ENCODE measurements at regions not wholly inside any gene's neighbourhood (a gene's known extent, or its start where the extent isn't known, plus 50 kb on each side); places are given as distances from the start of the nearest gene placed in this dataset.

- Mint-ChIP-seq H3K27ac (no peak overlapping the region), H3K4me3 (no peak overlapping the region), H3K27me3 (ENCODE audit: low read depth in 3 of 3) (peaks cover 0 to 2% (median 0%) of the 10 kb centered on the region in 3 donors), H3K36me3 (peaks cover 0 to 10% (median 9%) of the 10 kb centered on the region in 3 donors), H3K4me1 (no peaks in the 10 kb centered on the region), H3K9me3 (peaks cover 2 to 9% (median 3%) of the 10 kb centered on the region in 6 donors)
- DNase-seq = no peak
Measured at GRCh38 chr2:62375113-62375420, 130.9 kb downstream of the TMEM17 start.

GRCh38 chr2:62374301-62375112 is 131.5 kb downstream of the TMEM17 start:
- H3K27ac Mint-ChIP-seq = no peak overlapping the region
- no peak overlapping the region for H3K4me3 Mint-ChIP-seq
- H3K36me3 Mint-ChIP-seq = peaks cover 0 to 10% (median 9%) of the 10 kb centered on the region in 3 donors
- peaks cover 0 to 2% (median 0%) of the 10 kb centered on the region in 3 donors for H3K27me3 Mint-ChIP-seq (ENCODE audit: low read depth in 3 of 3)
- H3K4me1 Mint-ChIP-seq = no peaks in the 10 kb centered on the region
- peaks cover 2 to 9% (median 3%) of the 10 kb centered on the region in 6 donors for H3K9me3 Mint-ChIP-seq
- no peak for DNase-seq

GRCh38 chr2:62372824-62373223 is 133.2 kb downstream of the TMEM17 start:
- Mint-ChIP-seq H3K36me3 (peaks cover 0 to 10% (median 9%) of the 10 kb centered on the region in 3 donors), H3K9me3 (peaks cover 2 to 9% (median 3%) of the 10 kb centered on the region in 6 donors), H3K4me3 (no peak overlapping the region), H3K4me1 (no peaks in the 10 kb centered on the region), H3K27ac (no peak overlapping the region), H3K27me3 (ENCODE audit: low read depth in 3 of 3) (peaks cover 0 to 2% (median 0%) of the 10 kb centered on the region in 3 donors)
- DNase-seq = no peak

- Mint-ChIP-seq H3K4me1 (peaks cover 0 to 1% of the 10 kb centered on the region in 2 donors), H3K4me3 (no peak overlapping the region), H3K9me3 (peaks cover 2 to 9% (median 3%) of the 10 kb centered on the region in 6 donors), H3K36me3 (peaks cover 0 to 10% (median 9%) of the 10 kb centered on the region in 3 donors), H3K27me3 (ENCODE audit: low read depth in 3 of 3) (peaks cover 0 to 2% (median 0%) of the 10 kb centered on the region in 3 donors), H3K27ac (no peak overlapping the region)
- DNase-seq = no peak
Measured at GRCh38 chr2:62370321-62371250, 135.4 kb downstream of the TMEM17 start.

- H3K27ac Mint-ChIP-seq = no peak overlapping the region
- H3K4me1 Mint-ChIP-seq = peaks cover 0 to 1% of the 10 kb centered on the region in 2 donors
- peaks cover 0 to 10% (median 9%) of the 10 kb centered on the region in 3 donors for H3K36me3 Mint-ChIP-seq
- no peak overlapping the region for H3K4me3 Mint-ChIP-seq
- no peaks in the 10 kb centered on the region for H3K27me3 Mint-ChIP-seq (ENCODE audit: low read depth in 3 of 3)
- peaks cover 2 to 9% (median 3%) of the 10 kb centered on the region in 6 donors for H3K9me3 Mint-ChIP-seq
- DNase-seq = no peak
Measured at GRCh38 chr2:62369541-62370202, 136.3 kb downstream of the TMEM17 start.

GRCh38 chr2:62364791-62365528 is 141.0 kb downstream of the TMEM17 start:
- Mint-ChIP-seq H3K4me1 (peaks cover 0 to 1% of the 10 kb centered on the region in 2 donors), H3K4me3 (no peak overlapping the region), H3K36me3 (no peaks in the 10 kb centered on the region), H3K9me3 (peaks cover 0 to 2% (median 0%) of the 10 kb centered on the region in 6 donors), H3K27ac (no peak overlapping the region), H3K27me3 (ENCODE audit: low read depth in 3 of 3) (no peaks in the 10 kb centered on the region)
- DNase-seq = no peak

- H3K9me3 Mint-ChIP-seq = peaks cover 0 to 2% (median 0%) of the 10 kb centered on the region in 6 donors
- peaks cover 0 to 3% (median 0%) of the 10 kb centered on the region in 3 donors for H3K27me3 Mint-ChIP-seq (ENCODE audit: low read depth in 3 of 3)
- H3K4me3 Mint-ChIP-seq = no peak overlapping the region
- H3K36me3 Mint-ChIP-seq = no peaks in the 10 kb centered on the region
- no peak for DNase-seq
- H3K27ac Mint-ChIP-seq = no peak overlapping the region
- H3K4me1 Mint-ChIP-seq = peaks cover 0 to 1% of the 10 kb centered on the region in 2 donors
Measured at GRCh38 chr2:62363166-62363565, 142.8 kb downstream of the TMEM17 start.

GRCh38 chr2:62362561-62362960 is 143.4 kb downstream of the TMEM17 start:
- H3K36me3 Mint-ChIP-seq = no peaks in the 10 kb centered on the region

GRCh38 chr2:62361964-62362363 is 144.0 kb downstream of the TMEM17 start:
- no peaks in the 10 kb centered on the region for H3K36me3 Mint-ChIP-seq
- H3K27ac Mint-ChIP-seq = no peak overlapping the region
- DNase-seq = no peak
- H3K27me3 Mint-ChIP-seq (ENCODE audit: low read depth in 3 of 3) = peaks cover 0 to 3% (median 0%) of the 10 kb centered on the region in 3 donors
- peaks cover 0 to 2% (median 0%) of the 10 kb centered on the region in 6 donors for H3K9me3 Mint-ChIP-seq
- H3K4me3 Mint-ChIP-seq = no peak overlapping the region
- peaks cover 0 to 1% of the 10 kb centered on the region in 2 donors for H3K4me1 Mint-ChIP-seq

More at GRCh38 chr2:62362561-62362960, 143.4 kb downstream of the TMEM17 start:
- Mint-ChIP-seq H3K4me3 (no peak overlapping the region), H3K4me1 (peaks cover 0 to 1% of the 10 kb centered on the region in 2 donors), H3K9me3 (peaks cover 0 to 2% (median 0%) of the 10 kb centered on the region in 6 donors), H3K27me3 (ENCODE audit: low read depth in 3 of 3) (peaks cover 0 to 3% (median 0%) of the 10 kb centered on the region in 3 donors), H3K27ac (no peak overlapping the region)
- no peak for DNase-seq

- no peak overlapping the region for H3K27ac Mint-ChIP-seq
- H3K36me3 Mint-ChIP-seq = peaks cover 0 to 6% (median 0%) of the 10 kb centered on the region in 3 donors
- peaks cover 0 to 8% (median 7%) of the 10 kb centered on the region in 6 donors for H3K9me3 Mint-ChIP-seq
- DNase-seq = no peak
- no peak overlapping the region for H3K4me3 Mint-ChIP-seq
- no peaks in the 10 kb centered on the region for H3K4me1 Mint-ChIP-seq
- peaks cover 0 to 3% (median 1%) of the 10 kb centered on the region in 3 donors for H3K27me3 Mint-ChIP-seq (ENCODE audit: low read depth in 3 of 3)
Measured at GRCh38 chr2:62354771-62355561, 151.0 kb downstream of the TMEM17 start.

- DNase-seq = no peak
- no peaks in the 10 kb centered on the region for H3K4me1 Mint-ChIP-seq
- H3K4me3 Mint-ChIP-seq = no peak overlapping the region
- peaks cover 0 to 1% (median 0%) of the 10 kb centered on the region in 3 donors for H3K27me3 Mint-ChIP-seq (ENCODE audit: low read depth in 3 of 3)
- H3K9me3 Mint-ChIP-seq = peaks cover 0 to 8% (median 7%) of the 10 kb centered on the region in 6 donors
- no peak overlapping the region for H3K27ac Mint-ChIP-seq
- H3K36me3 Mint-ChIP-seq = peaks cover 0 to 6% (median 0%) of the 10 kb centered on the region in 3 donors
Measured at GRCh38 chr2:62352031-62352430, 154.0 kb downstream of the TMEM17 start.

- H3K36me3 Mint-ChIP-seq = peaks cover 0 to 6% (median 0%) of the 10 kb centered on the region in 3 donors
Measured at GRCh38 chr2:62349788-62350187, 153.9 kb downstream of the B3GNT2 start.

More at GRCh38 chr2:62349788-62350187, 153.9 kb downstream of the B3GNT2 start:
- Mint-ChIP-seq H3K9me3 (peaks cover 0 to 8% (median 7%) of the 10 kb centered on the region in 6 donors), H3K4me1 (no peaks in the 10 kb centered on the region), H3K27me3 (ENCODE audit: low read depth in 3 of 3) (peaks cover 0 to 1% (median 0%) of the 10 kb centered on the region in 3 donors), H3K4me3 (no peak overlapping the region), H3K27ac (no peak overlapping the region)
- no peak for DNase-seq

Data from immature natural killer cell (primary cell).